GM10248 (cell line): ENCODE measurements at regions not wholly inside any gene's neighbourhood (a gene's known extent, or its start where the extent isn't known, plus 50 kb on each side); places are given as distances from the start of the nearest gene placed in this dataset.

Experiments
- CTCF ChIA-PET: fragments of 300-600 bp; sonication (Branson Sonifier 250); formaldehyde crosslinking; extraction: SDS; loops from one replicate; lab custom pipeline; 2021; ENCODE audit warnings: antibody characterized with exemption; lab: Yijun Ruan, JAX
- POLR2A ChIA-PET: fragments of 350-650 bp; sonication (Branson Sonifier 250); formaldehyde crosslinking; extraction: SDS; loops from one replicate; lab custom pipeline; 2020; ENCODE audit warnings: antibody characterized with exemption; lab: Yijun Ruan, JAX
- DNase-seq: peaks from one replicate; pipeline ENCODE4 v3.0.0; 2012; ENCODE audit errors: extremely low spot score
- TF ChIP-seq, protein P1 (sequence below): IDR thresholded peaks from 2 replicates; pipeline ENCODE4 v1.5.1; 2012; ENCODE audit warnings: mild to moderate bottlenecking, low read depth; ENCODE audit errors: extremely low read depth, missing control alignments, control extremely low read depth

DNA sequence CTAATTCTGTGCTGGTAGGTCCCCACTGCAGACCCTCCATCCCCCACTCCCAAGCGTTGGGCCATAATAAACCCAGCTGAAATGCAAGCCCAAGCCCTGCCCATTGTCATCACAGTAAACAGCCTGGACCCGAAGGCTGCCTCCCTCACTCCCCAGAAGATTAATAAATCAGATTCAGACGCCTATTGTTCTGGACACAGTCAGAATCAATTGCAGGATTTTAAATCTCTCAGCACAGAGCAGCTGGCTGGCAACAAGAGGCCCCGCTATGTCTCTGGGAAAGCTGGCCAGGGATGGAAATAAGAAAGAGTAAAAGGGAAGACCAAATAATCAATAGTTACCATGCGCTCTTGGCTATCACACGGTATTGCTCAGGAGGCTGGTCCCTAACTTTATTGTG, 93.9 kb downstream of the C17orf67 start:
- CTCF ChIA-PET: interaction anchor here (1.2 kb wide), 1 partner anchor 23 kb away, joined by 6 read pairs; no protein-coding TSS in a partner anchor
- no peak for DNase-seq
- TF ChIP-seq, protein P1, sequence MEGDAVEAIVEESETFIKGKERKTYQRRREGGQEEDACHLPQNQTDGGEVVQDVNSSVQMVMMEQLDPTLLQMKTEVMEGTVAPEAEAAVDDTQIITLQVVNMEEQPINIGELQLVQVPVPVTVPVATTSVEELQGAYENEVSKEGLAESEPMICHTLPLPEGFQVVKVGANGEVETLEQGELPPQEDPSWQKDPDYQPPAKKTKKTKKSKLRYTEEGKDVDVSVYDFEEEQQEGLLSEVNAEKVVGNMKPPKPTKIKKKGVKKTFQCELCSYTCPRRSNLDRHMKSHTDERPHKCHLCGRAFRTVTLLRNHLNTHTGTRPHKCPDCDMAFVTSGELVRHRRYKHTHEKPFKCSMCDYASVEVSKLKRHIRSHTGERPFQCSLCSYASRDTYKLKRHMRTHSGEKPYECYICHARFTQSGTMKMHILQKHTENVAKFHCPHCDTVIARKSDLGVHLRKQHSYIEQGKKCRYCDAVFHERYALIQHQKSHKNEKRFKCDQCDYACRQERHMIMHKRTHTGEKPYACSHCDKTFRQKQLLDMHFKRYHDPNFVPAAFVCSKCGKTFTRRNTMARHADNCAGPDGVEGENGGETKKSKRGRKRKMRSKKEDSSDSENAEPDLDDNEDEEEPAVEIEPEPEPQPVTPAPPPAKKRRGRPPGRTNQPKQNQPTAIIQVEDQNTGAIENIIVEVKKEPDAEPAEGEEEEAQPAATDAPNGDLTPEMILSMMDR: no peak
- POLR2A ChIA-PET: no interaction called here

DNA sequence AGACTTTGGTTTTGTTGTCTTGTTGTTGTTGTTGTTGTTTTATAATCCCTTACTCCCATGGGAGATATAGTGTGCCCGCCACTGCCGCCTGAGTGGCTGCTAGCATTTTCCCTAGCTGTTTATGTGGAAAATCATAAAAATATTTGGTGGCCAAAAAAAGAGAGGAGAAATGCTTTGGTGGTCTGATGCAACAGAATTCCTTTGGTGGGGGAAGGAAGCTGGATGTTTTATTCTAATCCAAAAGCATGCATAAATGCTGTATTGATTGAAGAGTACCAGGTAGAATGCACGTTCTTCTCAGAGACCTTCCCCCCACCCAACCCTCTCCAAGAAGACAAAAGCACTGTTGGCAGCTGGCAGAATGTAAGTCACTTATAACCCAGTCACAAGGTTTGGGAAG, 93.2 kb downstream of the C17orf67 start:
- TF ChIP-seq, protein P1: no peak
- DNase-seq: no peak
- ChIA-PET POLR2A (no interaction called here), CTCF (interaction anchor here (1.0 to 1.2 kb wide), 3 partner anchors 14 to 260 kb away, joined by 3 to 6 read pairs (median 3); no protein-coding TSS in a partner anchor)
